Naive thymus-derived CD4-positive, alpha-beta T cell (primary cell): ENCODE measurements at regions not wholly inside any gene's neighbourhood (a gene's known extent, or its start where the extent isn't known, plus 50 kb on each side); places are given as distances from the start of the nearest gene placed in this dataset.

ENCODE experiments used
- ATAC-seq: fragments of 150-1000 bp; cut with Tn5 transposase; 2 replicates; pipeline ENCODE4 v1.10.0; 2021; ENCODE audit warnings: mild to moderate bottlenecking, moderate library complexity
- CTCF ChIA-PET: fragments of 350-600 bp; sonication (Branson Sonifier 250); formaldehyde crosslinking; loops from one replicate; lab custom pipeline; 2021; ENCODE audit warnings: antibody characterized with exemption; lab: Charles Lee
- POLR2A ChIA-PET: fragments of 350-600 bp; sonication (Branson Sonifier 250); formaldehyde crosslinking; loops from one replicate; lab custom pipeline; 2021; ENCODE audit warnings: antibody characterized with exemption, inconsistent platforms; lab: Charles Lee
- DNase-seq, 9 donors: peaks; one replicate each; pipeline versions ENCODE4 v3.0.0 to v3.0.0-alpha.2; 2020 to 2022; ENCODE audit warnings: mixed read lengths in 1 of 9
- H3K27ac ChIP-seq: one replicate; pipeline ENCODE4 v1.7.0; 2013; ENCODE audit warnings: mild to moderate bottlenecking, low read depth, low read length, moderate library complexity
- H3K27me3 ChIP-seq, 2 donors: one replicate each; pipeline ENCODE4 v1.7.0; 2013; ENCODE audit warnings: low read length in 2 of 2, mild to moderate bottlenecking in 2 of 2, moderate library complexity in 2 of 2; ENCODE audit not compliant: control insufficient read depth in 2 of 2, insufficient read depth in 2 of 2
- H3K36me3 ChIP-seq, 3 experiments: 1 replicate in 2 of 3; 2 replicates in 1 of 3; pipeline ENCODE4 v1.7.0; 2013; ENCODE audit warnings: low read length in 3 of 3, mild to moderate bottlenecking in 3 of 3, moderate library complexity in 1 of 3; ENCODE audit not compliant: insufficient read depth in 3 of 3, control insufficient read depth in 2 of 3
- H3K4me1 ChIP-seq, 2 donors: one replicate each; pipeline ENCODE4 v1.7.0; 2013; ENCODE audit warnings: low read length in 2 of 2, mild to moderate bottlenecking in 2 of 2, moderate library complexity in 1 of 2; ENCODE audit not compliant: control insufficient read depth in 2 of 2, insufficient read depth in 2 of 2
- H3K4me3 ChIP-seq: 2 replicates; pipeline ENCODE4 v1.7.0; 2013; ENCODE audit warnings: mild to moderate bottlenecking, low read length
- H3K9me3 ChIP-seq, 3 experiments: 1 replicate in 2 of 3; 2 replicates in 1 of 3; pipeline ENCODE4 v1.7.0; 2013; ENCODE audit warnings: low read length in 3 of 3; ENCODE audit not compliant: control insufficient read depth in 2 of 3
- H3K27ac Mint-ChIP-seq, 9 donors: one replicate each; pipeline ENCODE4 v1.8.0; 2020 to 2022; ENCODE audit warnings: mixed read lengths in 9 of 9, mild to moderate bottlenecking in 8 of 9, moderate library complexity in 5 of 9, inconsistent platforms in 2 of 9
- H3K27me3 Mint-ChIP-seq, 5 donors: one replicate each; pipeline ENCODE4 v1.8.0; 2021 to 2022; ENCODE audit warnings: mixed read lengths in 5 of 5, mild to moderate bottlenecking in 1 of 5
- H3K36me3 Mint-ChIP-seq, 5 donors: one replicate each; pipeline ENCODE4 v1.8.0; 2020 to 2022; ENCODE audit warnings: mixed read lengths in 5 of 5, mild to moderate bottlenecking in 3 of 5, inconsistent platforms in 1 of 5
- H3K4me1 Mint-ChIP-seq, 7 donors: one replicate each; pipeline ENCODE4 v1.8.0; 2020 to 2022; ENCODE audit warnings: mixed read lengths in 7 of 7, mild to moderate bottlenecking in 3 of 7, inconsistent platforms in 1 of 7
- H3K4me3 Mint-ChIP-seq, 10 donors: one replicate each; pipeline ENCODE4 v1.8.0; 2020 to 2022; ENCODE audit warnings: mild to moderate bottlenecking in 10 of 10, mixed read lengths in 10 of 10, moderate library complexity in 6 of 10, inconsistent platforms in 2 of 10
- H3K9me3 Mint-ChIP-seq, 11 donors: one replicate each; pipeline ENCODE4 v1.8.0; 2020 to 2022; ENCODE audit warnings: mixed read lengths in 11 of 11, mild to moderate bottlenecking in 4 of 11, inconsistent platforms in 1 of 11, moderate library complexity in 1 of 11
- intact Hi-C, 2 donors: fragments of 100-400 bp; cut with micrococcal nuclease; formaldehyde crosslinking; loops; one replicate each; pipeline ENCODE4 v1.15.1; 2023

GRCh38 chr1:29879217-29879616 lies 642.9 kb downstream of the PTPRU start:
- intact Hi-C loops: no loop called here
- H3K27ac Mint-ChIP-seq: no peak overlapping the region
- no peaks in the 10 kb centered on the region for H3K4me1 Mint-ChIP-seq
- DNase-seq: no peak
- no peaks in the 10 kb centered on the region for H3K9me3 ChIP-seq
- H3K27ac ChIP-seq: no peak overlapping the region
- peaks cover 0 to 7% (median 0%) of the 10 kb centered on the region in 11 donors for H3K9me3 Mint-ChIP-seq
- no peak overlapping the region for H3K4me3 ChIP-seq
- ChIA-PET CTCF (interaction anchor here (0.7 kb wide), 1 partner anchor 147 kb away, joined by 3 read pairs; no protein-coding TSS in a partner anchor), POLR2A (no interaction called here)
- peaks cover 0 to 17% (median 7%) of the 10 kb centered on the region in 5 donors for H3K27me3 Mint-ChIP-seq
- no peaks in the 10 kb centered on the region for H3K36me3 Mint-ChIP-seq
- H3K4me3 Mint-ChIP-seq: no peak overlapping the region
- no peak for ATAC-seq
- no peaks in the 10 kb centered on the region for H3K4me1 ChIP-seq
- H3K36me3 ChIP-seq: no peaks in the 10 kb centered on the region
- no peaks in the 10 kb centered on the region for H3K27me3 ChIP-seq

GRCh38 chr1:29878501-29878900 lies 642.2 kb downstream of the PTPRU start:
- peaks cover 0 to 7% (median 0%) of the 10 kb centered on the region in 11 donors for H3K9me3 Mint-ChIP-seq
- CTCF ChIA-PET: no interaction called here

GRCh38 chr1:29876902-29877301 lies 640.6 kb downstream of the PTPRU start:
- H3K36me3 Mint-ChIP-seq: no peaks in the 10 kb centered on the region
- Histone ChIP-seq H3K9me3 (no peaks in the 10 kb centered on the region), H3K27ac (no peak overlapping the region), H3K4me1 (no peaks in the 10 kb centered on the region), H3K4me3 (no peak overlapping the region), H3K27me3 (no peaks in the 10 kb centered on the region), H3K36me3 (no peaks in the 10 kb centered on the region)
- no peak for DNase-seq
- intact Hi-C loops: no loop called here
- H3K9me3 Mint-ChIP-seq: peaks cover 0 to 7% (median 0%) of the 10 kb centered on the region in 11 donors
- no peak for ATAC-seq
- H3K27ac Mint-ChIP-seq: no peak overlapping the region
- ChIA-PET POLR2A (no interaction called here), CTCF (no interaction called here)
- peaks cover 3 to 34% (median 21%) of the 10 kb centered on the region in 5 donors for H3K27me3 Mint-ChIP-seq
- H3K4me3 Mint-ChIP-seq: no peak overlapping the region
- no peaks in the 10 kb centered on the region for H3K4me1 Mint-ChIP-seq

More at GRCh38 chr1:29878501-29878900, 642.2 kb downstream of the PTPRU start:
- Mint-ChIP-seq H3K4me1 (no peaks in the 10 kb centered on the region), H3K36me3 (no peaks in the 10 kb centered on the region), H3K27me3 (peaks cover 2 to 21% (median 10%) of the 10 kb centered on the region in 5 donors), H3K27ac (no peak overlapping the region), H3K4me3 (no peak overlapping the region)
- no peak overlapping the region for H3K27ac ChIP-seq
- H3K36me3 ChIP-seq: no peaks in the 10 kb centered on the region
- no peaks in the 10 kb centered on the region for H3K27me3 ChIP-seq
- POLR2A ChIA-PET: no interaction called here
- H3K4me1 ChIP-seq: no peaks in the 10 kb centered on the region
- no peak for ATAC-seq
- no peak for DNase-seq
- intact Hi-C loops: no loop called here
- H3K4me3 ChIP-seq: no peak overlapping the region
- no peaks in the 10 kb centered on the region for H3K9me3 ChIP-seq

GRCh38 chr1:29876441-29876840 lies 640.1 kb downstream of the PTPRU start:
- POLR2A ChIA-PET: no interaction called here
- intact Hi-C loops: no loop called here
- peaks cover 2 to 34% (median 24%) of the 10 kb centered on the region in 5 donors for H3K27me3 Mint-ChIP-seq

DNA sequence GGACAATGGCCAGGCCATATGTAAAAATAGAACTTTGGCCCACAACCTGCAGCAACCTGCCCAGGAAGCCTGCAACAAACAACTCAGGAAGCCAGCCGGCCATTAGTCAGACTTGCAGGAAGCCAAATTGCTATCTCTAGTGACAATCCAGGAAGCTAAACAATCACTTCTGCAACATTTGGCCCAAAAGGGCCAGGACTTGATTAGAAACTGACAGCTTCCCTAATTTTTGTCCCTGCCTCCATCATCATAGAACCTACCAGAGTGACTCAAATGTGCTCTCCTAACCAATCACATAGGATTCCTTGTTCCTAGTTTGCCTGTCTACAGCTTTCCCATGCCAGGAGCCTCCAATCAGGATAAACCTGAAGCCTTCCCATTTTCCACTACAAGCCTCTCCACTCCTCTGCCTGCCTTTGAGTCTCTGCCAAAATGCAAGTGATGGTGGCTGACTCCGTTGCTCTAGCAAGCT lies 639.3 kb downstream of the PTPRU start:
- H3K9me3 Mint-ChIP-seq: peaks cover 0 to 8% (median 0%) of the 10 kb centered on the region in 11 donors
- POLR2A ChIA-PET: no interaction called here
- H3K36me3 Mint-ChIP-seq: no peaks in the 10 kb centered on the region
- H3K27ac Mint-ChIP-seq: no peak overlapping the region
- Histone ChIP-seq H3K4me1 (no peaks in the 10 kb centered on the region), H3K4me3 (no peak overlapping the region), H3K36me3 (no peaks in the 10 kb centered on the region), H3K27ac (no peak overlapping the region), H3K27me3 (no peaks in the 10 kb centered on the region), H3K9me3 (no peaks in the 10 kb centered on the region)
- H3K4me3 Mint-ChIP-seq: no peak overlapping the region
- H3K27me3 Mint-ChIP-seq: peaks cover 2 to 34% (median 24%) of the 10 kb centered on the region in 5 donors
- CTCF ChIA-PET: no interaction called here
- no peak for ATAC-seq
- intact Hi-C loops: no loop called here
- no peaks in the 10 kb centered on the region for H3K4me1 Mint-ChIP-seq
- no peak for DNase-seq

More at GRCh38 chr1:29876441-29876840, 640.1 kb downstream of the PTPRU start:
- Mint-ChIP-seq H3K4me3 (no peak overlapping the region), H3K4me1 (no peaks in the 10 kb centered on the region), H3K36me3 (no peaks in the 10 kb centered on the region), H3K27ac (no peak overlapping the region), H3K9me3 (peaks cover 0 to 8% (median 0%) of the 10 kb centered on the region in 11 donors)
- no peak for ATAC-seq
- DNase-seq: no peak
- Histone ChIP-seq H3K27ac (no peak overlapping the region), H3K9me3 (no peaks in the 10 kb centered on the region), H3K36me3 (no peaks in the 10 kb centered on the region), H3K4me3 (no peak overlapping the region), H3K4me1 (no peaks in the 10 kb centered on the region), H3K27me3 (no peaks in the 10 kb centered on the region)
- CTCF ChIA-PET: no interaction called here

DNA sequence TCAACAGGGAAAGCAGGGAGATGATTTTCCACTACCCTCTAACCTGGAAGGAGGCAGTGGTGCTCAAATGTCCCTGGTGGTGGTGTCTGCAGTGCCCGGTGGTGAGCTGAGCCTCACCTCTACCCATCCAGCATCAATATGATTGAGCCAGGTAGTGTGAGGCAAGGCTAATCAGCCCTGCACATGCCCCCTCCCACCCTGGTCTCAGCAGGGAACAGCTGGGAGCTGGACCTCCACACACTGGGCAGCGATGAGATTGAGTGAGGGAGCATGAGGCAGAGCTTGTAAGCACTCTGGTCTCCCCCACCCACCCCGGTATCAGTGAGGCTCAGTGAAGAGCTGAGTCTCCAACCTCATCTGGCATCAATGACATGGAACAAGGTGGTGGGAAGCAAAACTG lies 634.3 kb downstream of the PTPRU start:
- no peaks in the 10 kb centered on the region for H3K9me3 ChIP-seq
- no peak overlapping the region for H3K4me3 Mint-ChIP-seq
- intact Hi-C loops: no loop called here
- CTCF ChIA-PET: no interaction called here
- no peaks in the 10 kb centered on the region for H3K4me1 ChIP-seq
- no peaks in the 10 kb centered on the region for H3K36me3 ChIP-seq
- no peak overlapping the region for H3K27ac Mint-ChIP-seq
- POLR2A ChIA-PET: no interaction called here
- no peaks in the 10 kb centered on the region for H3K36me3 Mint-ChIP-seq
- no peaks in the 10 kb centered on the region for H3K27me3 ChIP-seq
- peaks cover 8 to 43% (median 34%) of the 10 kb centered on the region in 5 donors for H3K27me3 Mint-ChIP-seq
- ATAC-seq (no peak), DNase-seq (no peak)
- H3K27ac ChIP-seq: no peak overlapping the region
- H3K9me3 Mint-ChIP-seq: peaks cover 0 to 14% (median under 1%) of the 10 kb centered on the region in 11 donors
- peaks cover 0 to 2% (median 0%) of the 10 kb centered on the region in 7 donors for H3K4me1 Mint-ChIP-seq
- H3K4me3 ChIP-seq: no peak overlapping the region

- intact Hi-C loops: no loop called here
- POLR2A ChIA-PET: no interaction called here
- H3K4me3 Mint-ChIP-seq: no peak overlapping the region
- no peaks in the 10 kb centered on the region for H3K36me3 ChIP-seq
- no peaks in the 10 kb centered on the region for H3K27me3 ChIP-seq
- H3K36me3 Mint-ChIP-seq: no peaks in the 10 kb centered on the region
- H3K4me1 ChIP-seq: no peaks in the 10 kb centered on the region
- no peaks in the 10 kb centered on the region for H3K9me3 ChIP-seq
- peaks cover 0 to 14% (median 0%) of the 10 kb centered on the region in 11 donors for H3K9me3 Mint-ChIP-seq
- ATAC-seq: no peak
- no peak for DNase-seq
- H3K27ac ChIP-seq: no peak overlapping the region
- peaks cover 8 to 41% (median 34%) of the 10 kb centered on the region in 5 donors for H3K27me3 Mint-ChIP-seq
- no peak overlapping the region for H3K4me3 ChIP-seq
- CTCF ChIA-PET: no interaction called here
- no peak overlapping the region for H3K27ac Mint-ChIP-seq
- H3K4me1 Mint-ChIP-seq: peaks cover 0 to 2% (median 0%) of the 10 kb centered on the region in 7 donors
Observed at GRCh38 chr1:29869802-29870201, 633.5 kb downstream of the PTPRU start.
